ENCODE measurements at regions not wholly inside any gene's neighbourhood (a gene's known extent, or its start where the extent isn't known, plus 50 kb on each side); places are given as distances from the start of the nearest gene placed in this dataset.

GRCh38 chr5:5708367-5708919, 286.0 kb downstream of the ICE1 start:
- DNase-seq: no peak

DNA sequence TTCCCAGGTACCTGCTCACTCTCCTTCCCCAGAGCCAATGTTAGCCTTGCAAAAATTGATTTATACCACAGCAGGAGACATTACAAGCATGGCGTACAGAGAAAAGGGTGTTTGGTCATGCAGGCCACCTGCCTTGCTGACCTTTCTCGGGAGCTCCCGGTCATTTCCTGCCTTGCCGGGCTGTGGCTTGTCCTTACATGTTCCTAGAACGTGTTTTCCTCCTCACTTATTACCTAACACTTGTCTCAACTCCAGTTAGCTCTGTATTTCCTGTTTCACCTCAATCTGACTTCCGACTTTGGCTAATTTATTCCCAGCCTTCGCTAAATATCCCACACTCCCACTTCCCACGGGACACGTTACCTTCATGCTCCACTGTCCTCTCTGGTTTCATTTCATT, 282.5 kb downstream of the ICE1 start:
- no peak for DNase-seq

- DNase-seq: no peak
Observed at GRCh38 chr5:5704352-5704751, 281.9 kb downstream of the ICE1 start.

DNA sequence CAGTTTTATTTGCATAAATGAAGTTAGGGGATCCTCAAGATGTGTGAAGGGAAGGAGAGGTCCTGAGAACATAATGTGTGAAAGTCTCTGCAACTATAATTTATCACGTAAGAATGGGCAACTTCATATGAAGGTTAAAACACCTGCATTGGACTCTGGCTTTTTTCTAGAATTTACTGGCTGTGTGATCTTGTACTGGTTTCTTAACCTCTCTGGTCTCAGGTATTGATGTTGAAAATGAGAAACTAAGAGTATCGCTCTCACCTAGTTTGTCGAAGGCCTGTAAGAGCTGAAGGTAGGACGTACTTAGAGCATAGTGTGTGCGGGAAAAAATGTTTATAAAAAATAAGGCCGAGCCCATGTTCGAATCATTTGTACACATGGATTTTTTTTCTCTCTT, 280.5 kb downstream of the ICE1 start:
- DNase-seq: no peak

DNA sequence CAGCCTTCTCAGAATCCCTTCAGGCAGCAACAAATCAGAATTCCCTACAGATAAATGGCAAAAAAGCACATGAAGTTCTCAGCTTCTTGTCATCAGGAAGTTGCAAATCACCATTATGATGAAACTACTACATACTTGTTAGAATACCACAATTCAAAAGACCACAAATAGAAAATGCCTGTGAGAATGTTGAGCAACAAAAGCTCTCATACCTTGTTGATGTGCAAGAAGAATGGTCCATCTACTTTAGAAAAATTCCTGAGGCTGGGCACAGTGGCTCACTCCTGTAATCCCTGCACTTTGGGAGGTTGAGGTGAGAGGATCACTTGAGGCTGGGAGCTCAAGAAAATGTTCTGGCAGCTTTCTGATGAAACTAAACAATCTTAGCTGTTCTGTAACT, 278.1 kb downstream of the ICE1 start:
- no peak for DNase-seq

GRCh38 chr5:5699062-5699461, 276.6 kb downstream of the ICE1 start:
- DNase-seq: peak in 1 of 2 experiments; percentile 3

DNA sequence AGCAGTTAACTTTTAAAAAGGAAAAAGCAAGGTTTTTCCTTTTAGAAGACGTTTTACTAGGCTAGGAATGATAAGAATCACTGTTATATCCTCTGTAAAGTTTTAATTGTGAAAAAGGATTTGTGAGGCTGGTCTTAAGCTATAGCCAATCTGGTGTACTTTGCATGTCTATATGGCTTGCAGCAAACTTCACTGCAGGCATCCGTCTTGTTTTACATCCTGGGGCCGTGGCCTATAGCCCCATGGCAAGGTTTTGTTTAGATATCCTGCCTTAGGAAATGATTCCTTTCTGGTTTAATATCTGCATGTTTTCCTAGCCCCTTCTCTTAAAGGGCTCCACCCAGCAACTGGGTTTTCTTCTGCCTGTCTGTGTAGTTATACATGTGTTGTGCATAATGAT, 272.8 kb downstream of the ICE1 start:
- DNase-seq: no peak

GRCh38 chr5:5688925-5689310, 266.4 kb downstream of the ICE1 start:
- no peak for DNase-seq

DNA sequence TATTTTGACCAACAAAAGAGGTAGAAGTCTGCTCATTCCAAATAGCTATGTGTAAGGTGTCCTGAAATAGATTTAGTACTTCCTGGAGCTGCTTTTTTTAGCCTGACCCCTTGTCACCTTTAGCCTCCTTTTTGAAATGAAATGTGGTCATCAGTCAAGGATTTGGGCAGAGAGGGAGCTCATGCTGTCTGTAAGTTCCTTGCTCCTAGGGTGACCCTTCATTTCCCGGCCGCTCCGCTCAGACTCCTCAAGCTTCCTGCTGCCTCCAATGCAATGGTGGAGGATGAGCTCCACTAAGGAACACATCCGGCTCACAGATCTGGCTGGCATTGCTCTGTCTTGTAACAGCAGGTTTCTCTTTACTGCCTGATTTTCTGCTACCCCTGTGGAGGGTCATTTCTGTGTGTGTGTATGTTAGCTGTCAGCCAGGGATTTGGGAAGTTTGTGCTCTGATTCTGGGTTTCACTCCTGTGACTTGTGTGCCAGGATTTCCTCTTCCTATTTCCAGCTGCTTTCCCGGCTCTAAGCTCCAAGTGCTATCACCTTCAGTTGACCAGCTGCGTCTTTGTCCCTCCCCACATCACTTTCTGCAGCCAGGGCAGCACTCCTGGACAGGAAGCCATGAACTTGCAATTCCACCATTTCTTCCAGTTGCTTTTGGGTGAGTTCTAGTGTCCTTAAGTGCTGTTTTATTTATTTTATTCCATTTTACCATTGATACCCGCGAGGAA, 265.9 kb downstream of the ICE1 start:
- no peak for DNase-seq

DNA sequence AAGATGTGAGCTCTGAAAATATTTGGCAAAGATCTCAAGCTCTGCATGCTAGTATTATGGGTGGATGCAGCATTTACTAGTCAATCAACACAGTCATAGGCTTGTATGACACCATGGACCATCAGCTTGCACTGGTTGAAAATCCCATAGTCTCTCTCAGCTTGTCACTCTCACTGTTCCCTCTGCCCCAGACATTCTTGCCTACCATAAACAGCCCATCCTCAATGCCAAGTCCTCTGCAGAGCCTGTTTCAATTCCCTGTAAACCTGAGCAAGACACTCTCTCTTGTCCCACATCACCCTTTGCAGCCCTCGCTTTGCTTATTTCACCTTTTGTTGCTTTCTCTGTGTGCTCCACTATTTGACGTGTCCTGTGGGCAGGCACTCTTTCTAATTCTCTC, 264.6 kb downstream of the ICE1 start:
- DNase-seq: no peak

DNA sequence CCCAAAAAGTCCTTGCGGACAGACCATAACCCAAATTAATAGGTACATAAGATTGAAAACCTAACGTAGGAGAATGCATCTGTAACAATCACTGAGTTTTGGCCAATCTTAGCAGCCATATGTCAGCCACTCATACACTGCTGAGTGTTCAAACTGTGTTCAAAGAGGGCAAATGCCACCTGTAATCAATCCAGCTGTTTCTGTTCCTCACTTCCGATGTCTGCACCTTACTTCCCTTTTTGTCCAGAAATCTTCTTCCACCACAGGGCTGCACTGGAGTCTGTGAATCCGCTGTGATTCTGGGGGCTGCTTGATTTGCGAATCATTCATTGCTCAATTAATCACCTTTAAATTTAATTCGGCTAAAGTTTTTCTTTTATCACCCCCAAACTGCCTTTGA, 263.9 kb downstream of the ICE1 start:
- no peak for DNase-seq

DNA sequence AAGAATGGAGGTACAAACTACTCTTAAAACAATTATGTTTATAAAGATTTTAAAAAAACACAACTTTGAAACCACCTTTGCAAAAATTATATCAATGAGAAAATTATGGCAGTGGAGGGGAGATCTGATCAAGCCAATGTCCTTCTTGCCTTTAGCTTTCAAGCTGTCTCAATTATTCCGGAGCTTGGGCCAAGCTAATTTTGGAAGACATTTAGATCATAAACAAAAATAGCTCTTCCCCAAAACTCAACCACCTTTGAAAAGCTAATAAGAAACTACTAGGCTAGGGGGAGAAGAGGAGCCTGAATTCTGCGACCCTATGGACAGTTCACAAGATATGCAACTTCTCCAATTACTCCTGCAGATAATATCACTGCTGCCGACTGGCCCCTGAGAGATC, 263.3 kb downstream of the ICE1 start:
- DNase-seq: no peak

DNA sequence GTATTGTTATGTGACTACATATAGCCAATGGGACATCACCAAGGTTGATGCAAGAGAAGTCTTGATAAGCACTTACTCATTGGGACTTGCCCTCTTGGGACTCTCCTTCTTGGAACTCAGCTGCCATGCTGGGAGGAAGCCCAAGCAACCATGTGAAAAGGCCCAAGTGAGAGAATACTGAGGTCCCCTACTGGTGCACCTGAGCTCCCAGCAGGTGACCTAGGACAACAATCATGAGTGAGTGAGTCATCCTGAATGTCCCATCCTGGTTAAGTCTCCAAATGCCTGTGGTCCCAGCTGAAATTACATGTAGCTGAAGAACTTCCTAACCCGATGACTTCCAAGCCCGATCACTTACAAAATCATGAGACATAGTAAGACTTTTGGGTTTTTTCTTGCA, 260.7 kb downstream of the ICE1 start:
- no peak for DNase-seq

DNA sequence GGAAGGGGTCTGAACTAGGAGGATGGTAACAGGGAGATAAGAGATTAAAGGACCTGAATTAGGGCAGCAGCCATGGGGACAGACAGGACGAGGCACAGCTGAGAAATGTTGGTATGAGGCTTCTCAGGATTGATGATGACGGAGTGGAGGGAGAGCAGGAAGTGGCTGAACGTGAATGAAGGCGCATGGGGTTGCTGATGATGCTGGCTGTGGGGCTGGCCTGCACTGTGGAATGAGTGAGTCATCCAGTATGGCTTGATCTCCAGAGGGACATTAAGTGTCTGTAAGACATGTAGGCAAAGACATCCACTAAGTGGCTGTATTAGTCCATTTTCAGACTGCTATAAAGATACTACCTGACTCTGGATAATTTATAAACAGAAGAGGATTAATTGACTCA, 256.4 kb downstream of the ICE1 start:
- no peak for DNase-seq

DNA sequence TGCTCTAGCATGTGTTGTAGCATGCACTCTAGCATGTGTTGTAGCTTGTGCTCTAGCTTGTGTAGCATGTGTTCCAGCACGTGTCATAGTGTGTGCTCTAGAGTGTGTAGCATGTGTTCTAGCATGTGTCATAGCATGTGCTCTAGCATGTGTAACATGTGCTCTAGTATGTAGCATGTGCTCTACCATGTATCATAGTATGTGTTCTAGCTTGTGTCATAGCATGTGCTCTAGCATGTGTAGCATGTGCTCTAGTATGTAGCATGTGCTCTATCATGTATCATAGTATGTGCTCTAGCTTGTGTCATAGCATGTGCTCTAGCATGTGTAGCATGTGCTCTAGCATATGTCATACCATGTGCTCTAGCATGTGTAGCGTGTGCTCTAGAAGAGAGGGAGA, 255.3 kb downstream of the ICE1 start:
- no peak for DNase-seq

- DNase-seq: no peak
Observed at GRCh38 chr5:5676218-5676617, 253.7 kb downstream of the ICE1 start.

GRCh38 chr5:5675511-5675910, 253.0 kb downstream of the ICE1 start:
- DNase-seq: no peak

GRCh38 chr5:5671823-5672222, 249.3 kb downstream of the ICE1 start:
- DNase-seq: no peak

DNA sequence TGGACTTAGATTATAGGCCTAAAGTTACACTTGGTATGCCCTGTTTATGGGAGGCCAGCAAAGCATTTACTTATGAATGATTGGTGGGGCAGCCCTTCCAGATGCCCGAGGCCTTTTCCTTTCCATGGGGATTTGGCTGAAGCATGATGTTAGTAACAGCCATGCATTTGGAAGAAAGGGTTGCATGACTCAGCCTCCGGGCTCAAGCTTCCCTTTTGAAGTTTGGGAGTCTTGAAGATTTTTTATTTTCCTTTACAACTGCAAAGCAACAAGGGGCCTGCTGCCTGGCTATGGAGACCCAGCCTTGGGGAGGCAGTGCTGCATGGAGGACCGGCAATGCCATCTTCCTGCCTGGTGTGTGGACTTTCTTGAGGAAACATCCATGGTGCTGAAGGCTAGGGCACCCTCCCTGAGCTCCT, 244.7 kb downstream of the ICE1 start:
- no peak for DNase-seq

- no peak for DNase-seq
Observed at GRCh38 chr5:5666369-5666768, 243.9 kb downstream of the ICE1 start.

DNA sequence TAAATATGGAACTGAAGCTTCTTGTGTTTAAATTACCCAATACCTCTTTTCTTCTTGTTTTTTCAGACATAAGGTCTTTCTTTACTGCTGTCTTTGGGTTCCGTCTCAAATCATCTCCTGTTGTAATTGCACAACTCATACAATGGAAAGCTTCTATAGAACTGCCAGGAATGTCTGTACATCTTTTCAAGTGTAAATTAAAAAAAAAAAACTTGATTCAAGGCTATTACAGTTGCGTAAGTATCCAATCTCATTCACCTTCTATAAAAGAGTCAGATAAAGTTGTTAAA, 243.5 kb downstream of the ICE1 start:
- DNase-seq: no peak

DNA sequence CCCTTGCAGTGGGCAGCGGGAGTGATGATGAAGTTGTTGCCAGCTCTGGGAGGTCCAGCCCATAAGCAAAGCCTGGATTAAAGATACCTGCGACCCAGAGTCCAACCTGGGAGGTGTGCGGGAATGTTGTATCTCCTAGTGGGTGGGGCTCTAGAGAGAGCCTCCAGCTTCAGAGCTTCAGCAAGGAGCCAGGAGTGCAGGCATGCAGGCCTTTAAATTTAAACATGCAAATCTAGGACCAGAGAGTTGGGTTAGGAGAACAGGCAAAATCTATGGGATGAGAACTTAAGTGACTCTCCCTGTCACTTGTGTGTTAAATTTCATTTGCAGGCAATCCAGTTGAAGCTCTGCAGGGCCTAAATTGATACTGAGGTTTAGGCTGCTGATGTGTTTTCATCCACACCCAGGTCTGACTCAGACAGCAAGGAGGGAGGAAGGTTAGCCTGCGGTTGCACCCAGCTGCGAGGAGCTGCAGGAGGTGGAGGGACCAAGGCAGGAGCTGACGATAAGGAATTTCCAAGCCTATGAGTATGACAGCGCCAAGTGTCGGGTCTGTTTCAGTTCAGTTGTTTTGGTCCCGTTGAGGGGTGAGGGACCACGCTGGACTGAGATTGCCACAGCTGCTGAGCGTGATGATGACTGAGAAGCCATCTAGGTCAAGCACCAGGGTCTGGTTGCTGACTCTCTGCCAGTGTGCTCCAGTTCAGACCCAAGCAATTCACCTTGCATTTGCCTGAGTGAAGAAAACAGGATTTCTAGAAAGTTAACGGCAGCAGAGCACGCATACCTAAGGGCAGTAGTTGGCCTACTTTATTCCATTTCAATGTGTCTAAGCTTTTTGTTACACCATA, 243.0 kb downstream of the ICE1 start:
- no peak for DNase-seq

DNA sequence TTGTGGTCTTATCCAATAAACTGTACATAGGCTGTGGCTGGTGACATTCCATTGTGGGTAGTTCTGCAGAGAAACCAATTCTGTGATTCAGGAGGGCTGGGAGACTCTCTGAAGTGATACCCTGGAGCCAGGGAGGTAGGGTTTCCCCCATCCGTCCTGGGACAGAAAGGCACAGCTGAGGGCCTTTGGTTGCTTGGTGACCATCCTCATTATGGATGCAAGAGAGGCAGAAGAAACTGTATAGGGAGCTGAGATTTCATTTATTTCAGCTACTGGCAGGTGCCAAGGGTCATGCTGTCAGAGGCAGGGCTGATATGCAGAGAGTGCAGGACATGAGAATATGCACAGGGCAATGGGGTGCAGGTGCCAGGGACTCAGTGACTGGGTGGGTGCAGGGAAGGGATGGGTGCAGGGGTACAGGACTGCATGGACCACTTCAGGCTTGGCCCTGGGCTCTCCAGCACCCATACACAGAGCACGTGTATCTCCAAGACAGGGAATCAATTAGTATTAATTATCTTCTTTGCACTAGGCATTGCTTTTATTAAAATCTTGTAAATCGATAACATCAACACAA, 236.5 kb downstream of the ICE1 start:
- DNase-seq: no peak

DNA sequence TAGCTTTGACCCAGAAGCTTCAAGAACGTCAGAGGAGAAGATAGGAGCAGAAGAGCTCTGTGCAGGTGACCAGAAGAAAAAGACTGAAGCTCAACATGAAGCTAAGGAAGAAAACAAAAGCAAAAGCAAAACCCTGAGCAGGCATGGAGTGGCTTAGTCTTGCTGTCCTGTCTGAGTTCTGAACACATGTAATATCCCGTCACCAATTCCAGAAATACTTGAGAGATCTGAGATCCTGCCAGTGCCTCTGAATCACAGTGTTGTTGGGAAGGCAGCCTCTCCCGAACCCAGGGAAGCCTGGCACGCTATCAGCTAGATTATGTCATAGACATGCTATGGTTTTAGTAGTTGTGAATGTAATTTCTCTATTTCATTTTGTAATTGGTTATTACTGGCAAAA, 235.7 kb downstream of the ICE1 start:
- no peak for DNase-seq
